Upper lobe of right lung (tissue), 1 donor: ENCODE measurements at regions not wholly inside any gene's neighbourhood (a gene's known extent, or its start where the extent isn't known, plus 50 kb on each side); places are given as distances from the start of the nearest gene placed in this dataset.
"Not testable (repeated sequence)": the region's sequence is repeated elsewhere in the genome, so short reads cannot be mapped to it uniquely, and the experiment has no call there.

Experiments
- ATAC-seq: fragments of 200-7000 bp; cut with Tn5 transposase; one replicate; pipeline ENCODE4 v1.9.1; 2020; ENCODE audit warnings: mild to moderate bottlenecking, moderate library complexity
- DNase-seq: peaks from one replicate; pipeline ENCODE4 v3.0.0-alpha.2; 2020
- H3K27ac ChIP-seq: fragments of 200-600 bp; one replicate; pipeline ENCODE4 v1.8.0; 2022
- H3K27me3 ChIP-seq: fragments of 200-600 bp; one replicate; pipeline ENCODE4 v1.8.0; 2022; ENCODE audit warnings: mild to moderate bottlenecking
- H3K36me3 ChIP-seq: fragments of 200-600 bp; one replicate; pipeline ENCODE4 v1.8.0; 2022
- H3K4me1 ChIP-seq: fragments of 200-600 bp; one replicate; pipeline ENCODE4 v1.8.0; 2022
- H3K4me3 ChIP-seq: fragments of 200-600 bp; one replicate; pipeline ENCODE4 v1.8.0; 2022; ENCODE audit warnings: mild to moderate bottlenecking
- H3K9me3 ChIP-seq: fragments of 200-600 bp; one replicate; pipeline ENCODE4 v1.8.0; 2022
- CTCF ChIP-seq: fragments of 200-600 bp; IDR thresholded peaks from one replicate; pipeline ENCODE4 v1.8.0; 2022; ENCODE audit warnings: antibody characterized with exemption
- intact Hi-C: fragments of 100-400 bp; cut with DNase I; formaldehyde crosslinking; loops from one replicate; pipeline ENCODE4 v1.11.0; 2022
- donor health status: DM: no; HTN: yes; CAD: no; lungs with severe emphysema.

- DNase-seq = no peak
- TF ChIP-seq CTCF = no peak
- no peaks in the 10 kb centered on the region for H3K4me1 ChIP-seq
- H3K27me3 ChIP-seq = no peaks in the 10 kb centered on the region
- no peaks in the 10 kb centered on the region for H3K9me3 ChIP-seq
- H3K4me3 ChIP-seq = no peak overlapping the region
- no peaks in the 10 kb centered on the region for H3K36me3 ChIP-seq
- ATAC-seq = no peak
- no peak overlapping the region for H3K27ac ChIP-seq
- intact Hi-C loops = no loop called here
Measured at GRCh38 chr5:17738446-17738845, 104.2 kb downstream of the TAF11L14 start.

GRCh38 chr5:17743580-17744435 is 109.5 kb downstream of the TAF11L14 start:
- TF ChIP-seq CTCF = no peak
- no peak overlapping the region for H3K27ac ChIP-seq
- H3K36me3 ChIP-seq = no peaks in the 10 kb centered on the region
- no peak overlapping the region for H3K4me3 ChIP-seq
- DNase-seq = no peak
- ATAC-seq = no peak
- H3K9me3 ChIP-seq = no peaks in the 10 kb centered on the region
- no peaks in the 10 kb centered on the region for H3K4me1 ChIP-seq
- intact Hi-C loops = no loop called here
- H3K27me3 ChIP-seq = no peaks in the 10 kb centered on the region

GRCh38 chr5:17748201-17748600 is 113.9 kb downstream of the TAF11L14 start:
- ATAC-seq (no peak), DNase-seq (no peak)
- TF ChIP-seq CTCF = no peak
- Histone ChIP-seq H3K9me3 (no peaks in the 10 kb centered on the region), H3K27me3 (no peaks in the 10 kb centered on the region), H3K27ac (no peak overlapping the region), H3K4me1 (no peaks in the 10 kb centered on the region), H3K36me3 (no peaks in the 10 kb centered on the region), H3K4me3 (no peak overlapping the region)
- intact Hi-C loops = no loop called here

- H3K27ac ChIP-seq = no peak overlapping the region
- intact Hi-C loops = no loop called here
- no peak for DNase-seq
- H3K36me3 ChIP-seq = no peaks in the 10 kb centered on the region
- no peak for TF ChIP-seq CTCF
- no peaks in the 10 kb centered on the region for H3K27me3 ChIP-seq
- no peaks in the 10 kb centered on the region for H3K4me1 ChIP-seq
- no peak for ATAC-seq
- H3K4me3 ChIP-seq = no peak overlapping the region
- H3K9me3 ChIP-seq = no peaks in the 10 kb centered on the region
Measured at GRCh38 chr5:17748941-17749340, 114.7 kb downstream of the TAF11L14 start.

GRCh38 chr5:17755406-17755805 is 121.1 kb downstream of the TAF11L14 start:
- H3K36me3 ChIP-seq, H3K27ac ChIP-seq, H3K27me3 ChIP-seq, intact Hi-C loops, DNase-seq, H3K4me1 ChIP-seq, H3K4me3 ChIP-seq, ATAC-seq, H3K9me3 ChIP-seq: not testable (repeated sequence)

- intact Hi-C loops = no loop called here
- Histone ChIP-seq H3K9me3 (no peaks in the 10 kb centered on the region), H3K27me3 (no peaks in the 10 kb centered on the region), H3K4me1 (no peaks in the 10 kb centered on the region), H3K36me3 (no peaks in the 10 kb centered on the region), H3K27ac (no peak overlapping the region), H3K4me3 (no peak overlapping the region)
- no peak for TF ChIP-seq CTCF
- no peak for ATAC-seq
- DNase-seq = no peak
Measured at GRCh38 chr5:17761326-17761725, 127.1 kb downstream of the TAF11L14 start.
